Heart left ventricle (tissue), 16 donors: ENCODE measurements at regions not wholly inside any gene's neighbourhood (a gene's known extent, or its start where the extent isn't known, plus 50 kb on each side); places are given as distances from the start of the nearest gene placed in this dataset.

Source experiments
- ATAC-seq, 4 donors: fragments of 200-7000 bp; cut with Tn5 transposase; one replicate each; pipeline ENCODE4 v1.9.1; 2020 to 2022; ENCODE audit warnings: moderate library complexity in 4 of 4, mild to moderate bottlenecking in 3 of 4, moderate number of reproducible peaks in 1 of 4
- DNase-seq, 5 donors: peaks; one replicate each; pipeline ENCODE4 v3.0.0-alpha.2; 2020
- H3K27ac ChIP-seq, 12 donors: fragments of 200-600 bp; sonication (generic) in 4 of 12; one replicate each; pipeline versions ENCODE4 v1.5.0 to v1.8.0; 2016 to 2022; ENCODE audit warnings: mild to moderate bottlenecking in 2 of 12
- H3K27me3 ChIP-seq, 9 donors: fragments of 200-600 bp; sonication (generic) in 2 of 9; one replicate each; pipeline versions ENCODE4 v1.5.1 to v1.8.0; 2016 to 2022; ENCODE audit warnings: mild to moderate bottlenecking in 3 of 9
- H3K36me3 ChIP-seq, 9 donors: fragments of 200-600 bp; sonication (generic) in 2 of 9; one replicate each; pipeline versions ENCODE4 v1.5.0 to v1.8.0; 2018 to 2022; ENCODE audit warnings: mild to moderate bottlenecking in 2 of 9
- H3K4me1 ChIP-seq, 12 donors: fragments of 200-600 bp; sonication (generic) in 4 of 12; one replicate each; pipeline versions ENCODE4 v1.5.0 to v1.8.0; 2016 to 2022; ENCODE audit warnings: mild to moderate bottlenecking in 3 of 12
- H3K4me3 ChIP-seq, 12 donors: fragments of 200-600 bp; sonication (generic) in 4 of 12; one replicate each; pipeline versions ENCODE4 v1.5.0 to v1.8.0; 2017 to 2022; ENCODE audit warnings: mild to moderate bottlenecking in 9 of 12, moderate library complexity in 4 of 12
- H3K9me3 ChIP-seq, 12 donors: fragments of 200-600 bp; sonication (generic) in 4 of 12; one replicate each; pipeline versions ENCODE4 v1.5.0 to v1.8.0; 2016 to 2022; ENCODE audit warnings: mild to moderate bottlenecking in 1 of 12
- CTCF ChIP-seq, 12 donors: fragments of 200-600 bp; sonication (generic) in 4 of 12; IDR thresholded peaks; one replicate each; pipeline versions ENCODE4 v1.5.0 to v1.8.0; 2018 to 2022; ENCODE audit warnings: antibody characterized with exemption in 12 of 12, mild to moderate bottlenecking in 5 of 12
- POLR2A ChIP-seq, 2 donors: fragments of 450-650 bp; IDR thresholded peaks; one replicate each; pipeline ENCODE4 v1.6.1; 2017; ENCODE audit warnings: antibody characterized with exemption in 2 of 2, mild to moderate bottlenecking in 2 of 2, moderate library complexity in 2 of 2
- WGBS, 4 donors: extraction: QIAGEN DNeasy Blood & Tissue Kit in 2 of 4; methylation state at CpG; one replicate each; pipeline versions ENCODE4 v1.1.5 to v1.1.7; 2013 to 2018; 5-methylcytosine and 5-hydroxymethylcytosine counted together
- intact Hi-C, 10 donors: fragments of 100-400 bp; cut with DNase I; formaldehyde crosslinking; loops; one replicate each; pipeline versions ENCODE4 v1.11.1 to v1.14.2; 2022
- donor health status: ischemic (EF 13 %, LVEDD 7.1; RV severe dilation, severe dysfunction).
- donor health status: healthy with polysubstance abuse.
- donor health status: DM: no; HTN: yes; CAD: no.
- donor health status: DM: no; HTN: no; CAD: no.
- donor health status: ischemic (EF 25% LVEDD 6.9; RV normal size, moderate dysfunction).
- donor health status: ischemic (EF 25% LVEDD 5.7; RV mildly dilated, moderate dysfunction).
- donor health status: healthy.
- donor health status: DM: yes; HTN: yes; CAD: no.
- donor health status: ischemic (EF 35%, LVEDD 5.7; RV mildly dilated, moderate dysfunction).
- donor health status: nonischemic (EF 11% LVEDD 7.7; RV severe dilation, severe dysfunction).
- donor health status: DM: yes; HTN: yes; CAD: no.
- donor health status: PGD.
- donor health status: ischemic (EF 29% LVEDD 5.4; RV normal size, mild dysfunction).
- donor health status: nonischemic (EF 23%, LVEDD 6.1; RV moderate dilation, normal function).

GRCh38 chr15:87196498-87196897, 1060.0 kb downstream of the NTRK3 start:
- WGBS, 4 donors: 65 to 78% (median 73%) methylated on average over 4 of the region's 4 CpGs
- intact Hi-C loops: no loop called here

GRCh38 chr15:87193481-87193880, 1063.1 kb downstream of the NTRK3 start:
- WGBS, 4 donors: 64 to 72% (median 71%) methylated on average over 6 of the region's 6 CpGs
- Histone ChIP-seq H3K4me1 (no peaks in the 10 kb centered on the region), H3K27me3 (peaks cover 0 to 4% (median 0%) of the 10 kb centered on the region in 9 donors), H3K27ac (no peak overlapping the region), H3K36me3 (no peaks in the 10 kb centered on the region), H3K9me3 (peaks cover 0 to 4% (median 0%) of the 10 kb centered on the region in 12 donors), H3K4me3 (no peak overlapping the region)
- intact Hi-C loops: no loop called here
- DNase-seq: no peak
- TF ChIP-seq POLR2A (IDR thresholded peaks at IDR 0.05) (no peak), CTCF (IDR thresholded peaks at IDR 0.05) (no peak)
- ATAC-seq: no peak

More at GRCh38 chr15:87196498-87196897, 1060.0 kb downstream of the NTRK3 start:
- Histone ChIP-seq H3K4me1 (no peaks in the 10 kb centered on the region), H3K36me3 (no peaks in the 10 kb centered on the region), H3K27me3 (peaks cover 0 to 6% (median 0%) of the 10 kb centered on the region in 9 donors), H3K4me3 (no peak overlapping the region), H3K27ac (no peak overlapping the region), H3K9me3 (peaks cover 0 to 4% (median 0%) of the 10 kb centered on the region in 12 donors)
- no peak for ATAC-seq
- TF ChIP-seq CTCF (IDR thresholded peaks at IDR 0.05) (no peak), POLR2A (IDR thresholded peaks at IDR 0.05) (no peak)
- DNase-seq: no peak

DNA sequence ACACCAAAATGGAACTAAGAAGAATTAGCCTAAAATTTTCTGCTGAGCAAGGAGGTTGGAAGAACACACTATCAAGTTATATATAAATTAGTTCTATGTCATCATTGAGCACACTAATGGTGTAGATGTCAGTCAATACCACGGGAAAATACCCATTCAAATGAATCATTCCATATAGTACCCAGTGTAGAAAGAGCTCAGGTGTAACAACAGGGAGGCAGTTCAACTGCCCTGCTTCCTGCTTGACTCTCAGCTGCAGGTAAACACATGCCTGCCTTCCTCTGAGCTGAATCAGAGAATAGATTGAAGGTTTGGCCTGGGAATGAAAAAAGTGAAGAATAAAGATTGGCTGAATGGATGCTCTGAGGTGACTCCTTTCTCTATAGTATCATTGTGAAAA, 1088.0 kb downstream of the AGBL1 start:
- 42 to 63% (median 49%) methylated on average over 1 of the region's 1 CpG for WGBS, 4 donors
- ATAC-seq (no peak), DNase-seq (no peak)
- peaks cover 0 to 5% (median 0%) of the 10 kb centered on the region in 9 donors for H3K27me3 ChIP-seq
- no peaks in the 10 kb centered on the region for H3K4me1 ChIP-seq
- no peak overlapping the region for H3K27ac ChIP-seq
- TF ChIP-seq POLR2A (IDR thresholded peaks at IDR 0.05): no peak
- H3K9me3 ChIP-seq: no peaks in the 10 kb centered on the region
- no peak overlapping the region for H3K4me3 ChIP-seq
- intact Hi-C loops: loop anchor here in 1 of 10 donors (10.0 kb wide), 1 partner anchor 63 kb away; no protein-coding TSS in a partner anchor
- no peaks in the 10 kb centered on the region for H3K36me3 ChIP-seq

DNA sequence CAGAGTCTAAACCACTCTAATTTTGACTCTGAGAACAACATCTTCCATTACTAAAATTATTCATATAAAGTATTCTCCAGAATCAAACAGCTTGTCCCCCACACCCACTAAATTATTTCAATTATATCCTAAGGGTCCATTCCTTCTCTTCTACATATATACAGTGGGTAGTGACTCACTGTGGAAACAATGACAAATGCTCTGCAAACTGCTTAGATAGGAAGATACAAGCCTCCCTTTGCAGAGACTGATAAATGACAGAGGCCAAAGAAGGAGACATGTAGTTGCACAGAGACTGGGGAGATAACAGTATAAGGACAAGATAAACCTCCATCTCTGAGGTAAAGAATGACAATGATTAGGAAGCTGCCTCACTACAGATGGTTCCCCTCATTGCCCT, 1087.4 kb downstream of the AGBL1 start:
- H3K9me3 ChIP-seq: no peaks in the 10 kb centered on the region
- H3K27ac ChIP-seq: no peak overlapping the region
- ATAC-seq: no peak
- H3K4me3 ChIP-seq: no peak overlapping the region
- intact Hi-C loops: loop anchor here in 1 of 10 donors (10.0 kb wide), 1 partner anchor 62 kb away; no protein-coding TSS in a partner anchor
- H3K4me1 ChIP-seq: no peaks in the 10 kb centered on the region
- DNase-seq: no peak
- no peaks in the 10 kb centered on the region for H3K36me3 ChIP-seq
- H3K27me3 ChIP-seq: peaks cover 0 to 5% (median 0%) of the 10 kb centered on the region in 9 donors
- no peak for TF ChIP-seq CTCF (IDR thresholded peaks at IDR 0.05)
- no peak for TF ChIP-seq POLR2A (IDR thresholded peaks at IDR 0.05)

- H3K36me3 ChIP-seq: no peaks in the 10 kb centered on the region
- no peak for DNase-seq
- WGBS, 4 donors: 76 to 87% (median 82%) methylated on average over 4 of the region's 4 CpGs
Measured at GRCh38 chr15:87155771-87156170, 1076.1 kb downstream of the AGBL1 start.

More at GRCh38 chr15:87155771-87156170, 1076.1 kb downstream of the AGBL1 start:
- no peaks in the 10 kb centered on the region for H3K4me1 ChIP-seq
- no peak for ATAC-seq
- no peak for TF ChIP-seq CTCF (IDR thresholded peaks at IDR 0.05)
- TF ChIP-seq POLR2A (IDR thresholded peaks at IDR 0.05): no peak
- peaks cover 0 to 7% (median 0%) of the 10 kb centered on the region in 9 donors for H3K27me3 ChIP-seq
- no peaks in the 10 kb centered on the region for H3K9me3 ChIP-seq
- intact Hi-C loops: no loop called here
- no peak overlapping the region for H3K27ac ChIP-seq
- no peak overlapping the region for H3K4me3 ChIP-seq
